ENCODE measurements at regions not wholly inside any gene's neighbourhood (a gene's known extent, or its start where the extent isn't known, plus 50 kb on each side); places are given as distances from the start of the nearest gene placed in this dataset.
A peak's percentile ranks its signal among the peaks of the same experiment; 100 is the strongest.

- TF ChIP-seq CTCF (IDR thresholded peaks at IDR 0.05; ENCODE audit: insufficient read depth, low read length, poor library complexity, severe bottlenecking): no peak
- DNase-seq (ENCODE audit: extremely low read depth, insufficient read length): no peak
- Histone ChIP-seq H3K36me3 (ENCODE audit: control insufficient read depth, insufficient read depth, low read length) (no peaks in the 10 kb centered on the region), H3K27me3 (replicated peaks; ENCODE audit: control insufficient read depth, insufficient read depth, low read length) (no peaks in the 10 kb centered on the region), H3K4me3 (replicated peaks; ENCODE audit: low read depth, low read length) (no peak overlapping the region)
Observed at GRCh38 chr3:31142139-31142538, 247.7 kb upstream of the GADL1 start.

GRCh38 chr3:31142543-31142942 is 248.1 kb upstream of the GADL1 start:
- TF ChIP-seq CTCF (IDR thresholded peaks at IDR 0.05; ENCODE audit: insufficient read depth, low read length, poor library complexity, severe bottlenecking): no peak
- no peaks in the 10 kb centered on the region for H3K27me3 ChIP-seq (replicated peaks; ENCODE audit: control insufficient read depth, insufficient read depth, low read length)
- no peaks in the 10 kb centered on the region for H3K36me3 ChIP-seq (ENCODE audit: control insufficient read depth, insufficient read depth, low read length)
- DNase-seq (ENCODE audit: extremely low read depth, insufficient read length): no peak
- no peak overlapping the region for H3K4me3 ChIP-seq (replicated peaks; ENCODE audit: low read depth, low read length)

GRCh38 chr3:31145062-31145461 is 250.6 kb upstream of the GADL1 start:
- TF ChIP-seq CTCF (IDR thresholded peaks at IDR 0.05; ENCODE audit: insufficient read depth, low read length, poor library complexity, severe bottlenecking): no peak
- H3K36me3 ChIP-seq (ENCODE audit: control insufficient read depth, insufficient read depth, low read length): no peaks in the 10 kb centered on the region
- no peaks in the 10 kb centered on the region for H3K27me3 ChIP-seq (replicated peaks; ENCODE audit: control insufficient read depth, insufficient read depth, low read length)
- no peak overlapping the region for H3K4me3 ChIP-seq (replicated peaks; ENCODE audit: low read depth, low read length)
- DNase-seq (ENCODE audit: extremely low read depth, insufficient read length): no peak

DNA sequence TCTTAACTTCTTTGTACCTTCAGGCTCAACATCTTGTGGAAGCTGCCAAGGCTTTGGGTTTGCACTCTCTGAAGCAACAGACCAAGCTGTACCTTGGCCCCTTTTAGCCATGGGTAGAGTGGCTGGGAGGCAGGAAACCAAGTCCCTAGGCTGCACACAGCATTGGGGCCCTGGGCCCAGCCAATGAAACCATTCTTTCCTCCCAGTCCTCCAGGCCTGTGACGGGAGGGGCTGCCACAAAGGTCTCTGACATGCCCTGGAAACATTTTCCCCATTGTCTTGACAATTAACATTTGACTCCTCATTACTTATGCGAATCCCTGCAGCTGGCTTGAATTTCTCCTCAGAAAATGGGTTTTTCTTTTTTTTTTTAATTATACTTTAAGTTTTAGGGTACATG is 253.1 kb upstream of the GADL1 start:
- no peaks in the 10 kb centered on the region for H3K36me3 ChIP-seq (ENCODE audit: control insufficient read depth, insufficient read depth, low read length)
- DNase-seq (ENCODE audit: extremely low read depth, insufficient read length): no peak
- no peaks in the 10 kb centered on the region for H3K27me3 ChIP-seq (replicated peaks; ENCODE audit: control insufficient read depth, insufficient read depth, low read length)
- no peak for TF ChIP-seq CTCF (IDR thresholded peaks at IDR 0.05; ENCODE audit: insufficient read depth, low read length, poor library complexity, severe bottlenecking)
- no peak overlapping the region for H3K4me3 ChIP-seq (replicated peaks; ENCODE audit: low read depth, low read length)

DNA sequence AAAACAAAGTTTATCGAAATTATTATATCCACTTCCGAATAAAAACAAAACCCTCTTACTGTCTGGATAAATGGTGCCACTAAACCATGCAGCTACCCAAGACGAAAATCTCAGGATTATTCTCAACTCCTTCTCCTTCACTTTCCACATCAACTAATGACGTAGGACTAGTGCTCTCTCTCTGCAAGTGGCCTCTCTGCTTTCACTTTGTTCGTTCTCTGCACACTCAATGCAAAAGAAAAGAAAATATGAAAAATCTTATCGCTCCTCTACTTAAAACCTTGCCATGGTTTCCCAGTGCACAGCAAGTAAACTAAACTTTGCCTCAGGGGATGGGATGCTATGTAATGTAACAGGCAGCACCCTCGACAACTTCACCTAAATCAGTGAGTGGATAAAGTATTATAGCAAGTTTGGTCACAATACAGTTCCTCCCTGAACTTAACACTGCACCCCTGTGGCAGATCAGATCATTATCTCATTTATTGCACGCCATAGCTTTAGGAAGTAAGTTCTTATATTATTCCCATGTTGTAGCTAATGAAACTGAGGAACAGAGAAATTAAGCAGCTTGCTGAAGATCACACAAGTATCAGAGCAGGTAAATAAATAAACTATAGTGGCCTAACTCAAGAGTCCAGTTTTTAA is 262.7 kb upstream of the GADL1 start:
- peak; percentile 21 for TF ChIP-seq CTCF (IDR thresholded peaks at IDR 0.05; ENCODE audit: insufficient read depth, low read length, poor library complexity, severe bottlenecking)
- DNase-seq (ENCODE audit: extremely low read depth, insufficient read length): no peak
- Histone ChIP-seq H3K4me3 (replicated peaks; ENCODE audit: low read depth, low read length) (no peak overlapping the region; the same call in 1 of the 2 replicates), H3K36me3 (ENCODE audit: control insufficient read depth, insufficient read depth, low read length) (no peaks in the 10 kb centered on the region), H3K27me3 (replicated peaks; ENCODE audit: control insufficient read depth, insufficient read depth, low read length) (no peaks in the 10 kb centered on the region)
